Neural crest cell (in vitro differentiated cells): ENCODE measurements at regions not wholly inside any gene's neighbourhood (a gene's known extent, or its start where the extent isn't known, plus 50 kb on each side); places are given as distances from the start of the nearest gene placed in this dataset.
A peak's percentile ranks its signal among the peaks of the same experiment; 100 is the strongest.

Experiments used
- DNase-seq: peaks from one replicate; pipeline ENCODE4 v3.0.0; 2021; ENCODE audit warnings: low read depth, mixed read lengths, low spot score
- H3K27ac Mint-ChIP-seq: one replicate; pipeline ENCODE4 v1.8.0; 2021; ENCODE audit warnings: mild to moderate bottlenecking, mixed read lengths; ENCODE audit not compliant: unreplicated experiment
- H3K27me3 Mint-ChIP-seq: 2 replicates; pipeline ENCODE4 v1.8.0; 2021; ENCODE audit warnings: low read depth, mild to moderate bottlenecking, mixed read lengths
- H3K36me3 Mint-ChIP-seq: 2 replicates; pipeline ENCODE4 v1.8.0; 2021; ENCODE audit warnings: low read depth, mild to moderate bottlenecking, mixed read lengths
- H3K4me1 Mint-ChIP-seq: 2 replicates; pipeline ENCODE4 v1.8.0; 2021; ENCODE audit warnings: mixed read lengths
- H3K4me3 Mint-ChIP-seq: one replicate; pipeline ENCODE4 v1.8.0; 2021; ENCODE audit warnings: mild to moderate bottlenecking, mixed read lengths
- H3K9me3 Mint-ChIP-seq: 2 replicates; pipeline ENCODE4 v1.8.0; 2021; ENCODE audit warnings: mixed read lengths
- CTCF ChIP-seq: fragments of 200-600 bp; sonication (generic); conservative IDR thresholded peaks from 2 replicates; pipeline ENCODE4 v1.5.0; 2021; ENCODE audit warnings: antibody characterized with exemption, mild to moderate bottlenecking

GRCh38 chr9:71357346-71357745 lies 235.9 kb upstream of the TRPM3 start:
- Mint-ChIP-seq H3K4me3 (no peak overlapping the region), H3K27ac (no peak overlapping the region), H3K36me3 (no peaks in the 10 kb centered on the region), H3K4me1 (no peaks in the 10 kb centered on the region), H3K9me3 (no peaks in the 10 kb centered on the region), H3K27me3 (no peaks in the 10 kb centered on the region)
- no peak for TF ChIP-seq CTCF
- no peak for DNase-seq

- DNase-seq, result no peak
- Mint-ChIP-seq H3K4me1 (no peaks in the 10 kb centered on the region), H3K27ac (no peak overlapping the region), H3K36me3 (no peaks in the 10 kb centered on the region), H3K4me3 (no peak overlapping the region), H3K9me3 (no peaks in the 10 kb centered on the region), H3K27me3 (no peaks in the 10 kb centered on the region)
- TF ChIP-seq CTCF, result peak; percentile 25
Observed at GRCh38 chr9:71355884-71356283, 234.5 kb upstream of the TRPM3 start.

GRCh38 chr9:71353720-71354119 lies 232.3 kb upstream of the TRPM3 start:
- H3K36me3 Mint-ChIP-seq, result no peaks in the 10 kb centered on the region

GRCh38 chr9:71352837-71353236 lies 231.4 kb upstream of the TRPM3 start:
- H3K9me3 Mint-ChIP-seq, result no peaks in the 10 kb centered on the region
- no peaks in the 10 kb centered on the region for H3K27me3 Mint-ChIP-seq
- no peak overlapping the region for H3K27ac Mint-ChIP-seq
- no peak overlapping the region for H3K4me3 Mint-ChIP-seq
- no peak for DNase-seq
- TF ChIP-seq CTCF, result no peak
- no peaks in the 10 kb centered on the region for H3K36me3 Mint-ChIP-seq
- no peaks in the 10 kb centered on the region for H3K4me1 Mint-ChIP-seq

More at GRCh38 chr9:71353720-71354119, 232.3 kb upstream of the TRPM3 start:
- Mint-ChIP-seq H3K4me3 (no peak overlapping the region), H3K4me1 (no peaks in the 10 kb centered on the region), H3K27me3 (no peaks in the 10 kb centered on the region), H3K27ac (no peak overlapping the region), H3K9me3 (no peaks in the 10 kb centered on the region)
- no peak for TF ChIP-seq CTCF
- no peak for DNase-seq

GRCh38 chr9:71349218-71349617 lies 227.8 kb upstream of the TRPM3 start:
- DNase-seq, result no peak
- no peaks in the 10 kb centered on the region for H3K27me3 Mint-ChIP-seq
- no peaks in the 10 kb centered on the region for H3K36me3 Mint-ChIP-seq
- no peaks in the 10 kb centered on the region for H3K4me1 Mint-ChIP-seq
- H3K4me3 Mint-ChIP-seq, result no peak overlapping the region
- peaks cover 4% of the 10 kb centered on the region for H3K9me3 Mint-ChIP-seq
- H3K27ac Mint-ChIP-seq, result no peak overlapping the region
- TF ChIP-seq CTCF, result no peak

- H3K36me3 Mint-ChIP-seq, result no peaks in the 10 kb centered on the region
- no peak overlapping the region for H3K4me3 Mint-ChIP-seq
- no peak for TF ChIP-seq CTCF
- H3K4me1 Mint-ChIP-seq, result no peaks in the 10 kb centered on the region
- no peak for DNase-seq
- H3K27me3 Mint-ChIP-seq, result peaks cover 3% of the 10 kb centered on the region
- H3K27ac Mint-ChIP-seq, result no peak overlapping the region
- H3K9me3 Mint-ChIP-seq, result no peaks in the 10 kb centered on the region
Observed at GRCh38 chr9:71333321-71333720, 211.9 kb upstream of the TRPM3 start.
